Prostate gland (tissue), 2 donors: ENCODE measurements at regions not wholly inside any gene's neighbourhood (a gene's known extent, or its start where the extent isn't known, plus 50 kb on each side); places are given as distances from the start of the nearest gene placed in this dataset.

Source experiments
- DNase-seq: peaks from one replicate; pipeline ENCODE4 v3.0.0-alpha.2; 2019; ENCODE audit warnings: low spot score
- H3K27ac ChIP-seq, 2 donors: fragments of 200-600 bp; sonication (generic); 2 replicates each; pipeline ENCODE4 v1.5.1; 2017 to 2019
- H3K27me3 ChIP-seq: fragments of 200-600 bp; sonication (generic); replicated peaks from 2 replicates; pipeline ENCODE4 v1.5.1; 2019; ENCODE audit not compliant: insufficient read depth
- H3K36me3 ChIP-seq, 2 donors: fragments of 200-600 bp; sonication (generic); 1 replicate in 1 of 2; 2 replicates in 1 of 2; pipeline versions ENCODE4 v1.5.1 to v1.8.1; 2017 to 2019
- H3K4me1 ChIP-seq: fragments of 200-600 bp; sonication (generic); replicated peaks from 2 replicates; pipeline ENCODE4 v1.5.1; 2019
- H3K4me3 ChIP-seq, 2 donors: fragments of 200-600 bp; sonication (generic); 2 replicates each; pipeline ENCODE4 v1.5.1; 2017 to 2019
- H3K9me3 ChIP-seq: fragments of 200-600 bp; sonication (generic); 2 replicates; pipeline ENCODE4 v1.5.1; 2017
- CTCF ChIP-seq, 4 experiments: fragments of 200-600 bp in 2 of 4; fragments of 450-650 bp in 2 of 4; sonication (generic) in 2 of 4; IDR thresholded peaks; 1 replicate in 3 of 4; 2 replicates in 1 of 4; pipeline ENCODE4 v1.5.1; 2016 to 2019; ENCODE audit warnings: antibody characterized with exemption in 4 of 4, mild to moderate bottlenecking in 2 of 4, moderate library complexity in 2 of 4
- POLR2A ChIP-seq: fragments of 450-650 bp; IDR thresholded peaks from one replicate; pipeline ENCODE4 v1.6.1; 2016; ENCODE audit warnings: antibody characterized with exemption, mild to moderate bottlenecking
- POLR2AphosphoS5 ChIP-seq: sonication (generic); formaldehyde crosslinking; IDR thresholded peaks from one replicate; pipeline ENCODE4 v1.6.1; 2017; ENCODE audit warnings: antibody characterized with exemption
- WGBS: methylation state at CpG from one replicate; pipeline ENCODE4 v1.1.5; 2018; 5-methylcytosine and 5-hydroxymethylcytosine counted together
- intact Hi-C: fragments of 100-400 bp; cut with DNase I; formaldehyde crosslinking; loops from one replicate; pipeline ENCODE4 v1.14.2; 2022

- H3K27me3 ChIP-seq = no peaks in the 10 kb centered on the region
- DNase-seq = no peak
These were observed 73.5 kb upstream of the XCR1 start for GRCh38 chr3:46100812-46101211.

GRCh38 chr3:46098319-46098761 is 71.1 kb upstream of the XCR1 start:
- H3K4me3 ChIP-seq = no peak overlapping the region
- no peaks in the 10 kb centered on the region for H3K4me1 ChIP-seq
- no peaks in the 10 kb centered on the region for H3K36me3 ChIP-seq
- no peak for TF ChIP-seq POLR2A
- TF ChIP-seq CTCF (IDR thresholded peaks at IDR 0.05) = no peak
- TF ChIP-seq POLR2AphosphoS5 = no peak
- intact Hi-C loops = no loop called here
- 56% methylated on average over 2 of the region's 2 CpGs for WGBS
- DNase-seq = no peak
- no peaks in the 10 kb centered on the region for H3K9me3 ChIP-seq
- H3K27me3 ChIP-seq = no peaks in the 10 kb centered on the region
- peak overlapping the region in 1 of 2 donors; percentile 9 for H3K27ac ChIP-seq

More at GRCh38 chr3:46100812-46101211, 73.5 kb upstream of the XCR1 start:
- WGBS = 84% methylated on average over 2 of the region's 2 CpGs
- H3K9me3 ChIP-seq = no peaks in the 10 kb centered on the region
- intact Hi-C loops = no loop called here
- H3K36me3 ChIP-seq = no peaks in the 10 kb centered on the region
- no peak overlapping the region for H3K4me3 ChIP-seq
- no peaks in the 10 kb centered on the region for H3K4me1 ChIP-seq
- no peak for TF ChIP-seq POLR2A
- no peak for TF ChIP-seq POLR2AphosphoS5
- no peak overlapping the region for H3K27ac ChIP-seq

- Histone ChIP-seq H3K27ac (peak overlapping the region in 1 of 2 donors; percentile 9), H3K27me3 (no peaks in the 10 kb centered on the region), H3K9me3 (no peaks in the 10 kb centered on the region), H3K4me1 (no peaks in the 10 kb centered on the region), H3K36me3 (no peaks in the 10 kb centered on the region), H3K4me3 (no peak overlapping the region)
- TF ChIP-seq POLR2AphosphoS5 (peak; percentile 5), CTCF (IDR thresholded peaks at IDR 0.05) (no peak), POLR2A (no peak)
- 70% methylated on average over 6 of the region's 6 CpGs for WGBS
- DNase-seq = no peak
- intact Hi-C loops = no loop called here
These were observed 70.5 kb upstream of the XCR1 start for GRCh38 chr3:46097691-46098241.

GRCh38 chr3:46096781-46097180 is 69.5 kb upstream of the XCR1 start:
- intact Hi-C loops = no loop called here
- H3K27ac ChIP-seq = no peak overlapping the region
- H3K4me1 ChIP-seq = no peaks in the 10 kb centered on the region
- no peaks in the 10 kb centered on the region for H3K36me3 ChIP-seq
- no peak for DNase-seq
- H3K27me3 ChIP-seq = no peaks in the 10 kb centered on the region
- TF ChIP-seq CTCF (IDR thresholded peaks at IDR 0.05) (no peak), POLR2AphosphoS5 (no peak), POLR2A (no peak)
- 76% methylated on average over 5 of the region's 5 CpGs for WGBS
- H3K4me3 ChIP-seq = no peak overlapping the region
- H3K9me3 ChIP-seq = no peaks in the 10 kb centered on the region

- no peak for DNase-seq
- H3K36me3 ChIP-seq = no peaks in the 10 kb centered on the region
- TF ChIP-seq POLR2AphosphoS5 (no peak), POLR2A (no peak), CTCF (IDR thresholded peaks at IDR 0.05) (no peak)
- H3K27ac ChIP-seq = no peak overlapping the region
- intact Hi-C loops = no loop called here
- no peaks in the 10 kb centered on the region for H3K27me3 ChIP-seq
- no peak overlapping the region for H3K4me3 ChIP-seq
- H3K4me1 ChIP-seq = no peaks in the 10 kb centered on the region
- no peaks in the 10 kb centered on the region for H3K9me3 ChIP-seq
- WGBS = 98% methylated on average over 4 of the region's 4 CpGs
These were observed 69.1 kb upstream of the XCR1 start for GRCh38 chr3:46096336-46096735.
